Loucy (cell line): ENCODE measurements at regions not wholly inside any gene's neighbourhood (a gene's known extent, or its start where the extent isn't known, plus 50 kb on each side); places are given as distances from the start of the nearest gene placed in this dataset.

ENCODE experiments used
- H2AFZ ChIP-seq: fragments of 200-600 bp; sonication (generic); 2 replicates; pipeline ENCODE4 v1.6.0; 2016; ENCODE audit warnings: antibody characterized with exemption, mild to moderate bottlenecking, low read length, moderate library complexity
- H3F3A ChIP-seq: fragments of 200-600 bp; 2 replicates; pipeline ENCODE4 v1.6.0; 2016; ENCODE audit warnings: antibody characterized with exemption, low read depth, mild to moderate bottlenecking
- H3K27me3 ChIP-seq: fragments of 200-600 bp; sonication (generic); 2 replicates; pipeline ENCODE4 v1.6.1; 2014; ENCODE audit warnings: low read length, mild to moderate bottlenecking; ENCODE audit not compliant: insufficient read depth, poor library complexity, severe bottlenecking
- H3K36me3 ChIP-seq: fragments of 200-600 bp; sonication (generic); 2 replicates; pipeline ENCODE4 v1.6.1; 2016; ENCODE audit warnings: low read length; ENCODE audit not compliant: insufficient read depth
- H3K4me1 ChIP-seq: fragments of 200-600 bp; sonication (generic); 2 replicates; pipeline ENCODE4 v1.5.1; 2014; ENCODE audit warnings: low read length, mild to moderate bottlenecking; ENCODE audit not compliant: insufficient read depth, poor library complexity, severe bottlenecking
- H3K4me2 ChIP-seq: fragments of 200-600 bp; sonication (generic); 2 replicates; pipeline ENCODE4 v1.6.0; 2014; ENCODE audit warnings: antibody characterized with exemption, low read length, low read depth, mild to moderate bottlenecking; ENCODE audit not compliant: poor library complexity, severe bottlenecking
- H3K4me3 ChIP-seq: fragments of 200-600 bp; sonication (generic); 2 replicates; pipeline ENCODE4 v1.5.1; 2014; ENCODE audit warnings: low read length, mild to moderate bottlenecking, mixed read lengths; ENCODE audit not compliant: poor library complexity, severe bottlenecking
- H3K79me2 ChIP-seq: fragments of 200-600 bp; sonication (generic); 2 replicates; pipeline ENCODE4 v1.6.1; 2014; ENCODE audit warnings: low read length; ENCODE audit not compliant: insufficient read depth
- H3K9ac ChIP-seq: fragments of 200-600 bp; sonication (generic); 2 replicates; pipeline ENCODE4 v1.6.0; 2014; ENCODE audit warnings: mild to moderate bottlenecking, low read depth, low read length, moderate library complexity; ENCODE audit not compliant: poor library complexity, severe bottlenecking
- H3K9me2 ChIP-seq: fragments of 200-600 bp; sonication (generic); replicated peaks from 2 replicates; pipeline ENCODE4 v1.6.1; 2016; ENCODE audit warnings: low read depth, low read length, mixed read lengths
- H3K9me3 ChIP-seq: fragments of 200-600 bp; sonication (generic); 2 replicates; pipeline ENCODE4 v1.6.1; 2014; ENCODE audit warnings: mild to moderate bottlenecking, antibody characterized with exemption, low read length, low read depth; ENCODE audit not compliant: insufficient read depth
- H4K20me1 ChIP-seq: fragments of 200-600 bp; sonication (generic); 2 replicates; pipeline ENCODE4 v1.6.0; 2014; ENCODE audit warnings: antibody characterized with exemption, low read length, mild to moderate bottlenecking; ENCODE audit not compliant: insufficient read depth, poor library complexity, severe bottlenecking
- CTCF ChIP-seq: fragments of 200-600 bp; sonication (generic); conservative IDR thresholded peaks from 2 replicates; pipeline ENCODE4 v1.5.1; 2014; ENCODE audit warnings: mild to moderate bottlenecking, antibody characterized with exemption, low read length
- EZH2phosphoT487 ChIP-seq: fragments of 200-600 bp; IDR thresholded peaks from 2 replicates; pipeline ENCODE4 v1.6.1; 2018; ENCODE audit warnings: antibody characterized with exemption, mild to moderate bottlenecking, moderate library complexity, borderline replicate concordance

- no peaks in the 10 kb centered on the region for H4K20me1 ChIP-seq
- H3K9ac ChIP-seq = no peak overlapping the region
- H3K4me2 ChIP-seq = no peak overlapping the region
- no peaks in the 10 kb centered on the region for H3K79me2 ChIP-seq
- H3K36me3 ChIP-seq = no peaks in the 10 kb centered on the region
- no peaks in the 10 kb centered on the region for H3K9me3 ChIP-seq
- no peak overlapping the region for H3K4me3 ChIP-seq
- TF ChIP-seq CTCF = no peak
- TF ChIP-seq EZH2phosphoT487 = no peak
- no peaks in the 10 kb centered on the region for H3K4me1 ChIP-seq
- no peaks in the 10 kb centered on the region for H3K9me2 ChIP-seq
- no peaks in the 10 kb centered on the region for H3K27me3 ChIP-seq
- H3F3A ChIP-seq = no peaks in the 10 kb centered on the region
- H2AFZ ChIP-seq = no peak overlapping the region
Measured at GRCh38 chr14:38723959-38724358, 379.1 kb downstream of the SEC23A start.

GRCh38 chr14:38723277-38723676, 379.8 kb downstream of the SEC23A start:
- Histone ChIP-seq H3K9me2 (no peaks in the 10 kb centered on the region), H3K4me2 (no peak overlapping the region), H3K27me3 (no peaks in the 10 kb centered on the region), H3K9me3 (no peaks in the 10 kb centered on the region), H3K36me3 (no peaks in the 10 kb centered on the region), H3K4me1 (no peaks in the 10 kb centered on the region), H3F3A (no peaks in the 10 kb centered on the region), H2AFZ (no peak overlapping the region), H4K20me1 (no peaks in the 10 kb centered on the region), H3K79me2 (no peaks in the 10 kb centered on the region), H3K9ac (no peak overlapping the region), H3K4me3 (no peak overlapping the region)
- TF ChIP-seq CTCF = 0 out of 2 replicates have a peak, but pooled peaks have one; percentile 14
- no peak for TF ChIP-seq EZH2phosphoT487

GRCh38 chr14:38721822-38722431, 381.1 kb downstream of the SEC23A start:
- Histone ChIP-seq H4K20me1 (no peaks in the 10 kb centered on the region), H3K9me2 (no peaks in the 10 kb centered on the region), H3K4me3 (no peak overlapping the region), H3K4me1 (no peaks in the 10 kb centered on the region), H3F3A (no peaks in the 10 kb centered on the region), H3K9ac (no peak overlapping the region), H2AFZ (no peak overlapping the region; the same call in 1 of the 2 replicates), H3K4me2 (no peak overlapping the region), H3K79me2 (no peaks in the 10 kb centered on the region), H3K9me3 (no peaks in the 10 kb centered on the region), H3K27me3 (no peaks in the 10 kb centered on the region), H3K36me3 (no peaks in the 10 kb centered on the region)
- TF ChIP-seq EZH2phosphoT487 = no peak
- peak; percentile 92 for TF ChIP-seq CTCF
